HG02884 (cell line): ENCODE measurements at regions not wholly inside any gene's neighbourhood (a gene's known extent, or its start where the extent isn't known, plus 50 kb on each side); places are given as distances from the start of the nearest gene placed in this dataset.
A peak's percentile ranks its signal among the peaks of the same experiment; 100 is the strongest.
"Not testable (repeated sequence)": the region's sequence is repeated elsewhere in the genome, so short reads cannot be mapped to it uniquely, and the experiment has no call there.

Experiments
- ATAC-seq: cut with Tn5 transposase; IDR thresholded peaks from one replicate; pipeline ENCODE4 v1.9.1; 2021; ENCODE audit warnings: mild to moderate bottlenecking, moderate library complexity; ENCODE audit not compliant: unreplicated experiment

DNA sequence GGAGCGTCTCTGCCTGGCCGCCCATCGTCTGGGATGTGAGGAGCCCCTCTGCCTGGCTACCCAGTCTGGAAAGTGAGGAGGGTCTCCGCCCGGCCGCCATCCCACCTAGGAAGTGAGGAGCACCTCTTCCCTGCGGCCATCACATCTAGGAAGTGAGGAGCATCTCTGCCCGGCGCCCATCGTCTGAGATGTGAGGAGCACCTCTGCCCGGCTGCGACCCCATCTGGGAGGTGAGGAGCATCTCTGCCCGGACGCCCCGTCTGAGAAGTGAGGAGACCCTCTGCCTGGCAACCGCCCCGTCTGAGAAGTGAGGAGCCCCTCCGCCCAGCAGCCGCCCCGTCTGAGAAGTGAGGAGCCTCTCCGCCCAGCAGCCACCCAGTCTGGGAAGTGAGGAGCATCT lies 84.5 kb downstream of the IDS start:
- not testable (repeated sequence) for ATAC-seq

DNA sequence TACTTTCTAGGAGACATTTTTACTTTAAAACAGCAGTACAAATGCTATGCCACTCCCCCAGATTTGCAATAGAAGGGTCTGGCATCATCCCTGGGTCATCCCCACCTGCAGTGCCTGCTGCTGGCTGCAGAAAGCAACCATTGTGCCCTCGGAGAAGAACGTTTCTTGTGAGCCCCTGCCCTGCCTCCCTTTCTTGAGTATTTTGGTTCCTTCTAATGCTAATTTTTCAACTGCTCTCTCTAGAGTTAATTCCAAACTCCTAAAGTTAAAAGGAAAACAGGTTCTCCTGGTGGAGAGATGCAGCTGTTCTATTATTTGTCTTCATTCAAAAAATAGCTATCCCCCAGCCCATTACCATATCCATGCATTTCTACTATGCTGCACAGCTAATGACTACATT lies 107.1 kb downstream of the IDS start:
- ATAC-seq: no peak

DNA sequence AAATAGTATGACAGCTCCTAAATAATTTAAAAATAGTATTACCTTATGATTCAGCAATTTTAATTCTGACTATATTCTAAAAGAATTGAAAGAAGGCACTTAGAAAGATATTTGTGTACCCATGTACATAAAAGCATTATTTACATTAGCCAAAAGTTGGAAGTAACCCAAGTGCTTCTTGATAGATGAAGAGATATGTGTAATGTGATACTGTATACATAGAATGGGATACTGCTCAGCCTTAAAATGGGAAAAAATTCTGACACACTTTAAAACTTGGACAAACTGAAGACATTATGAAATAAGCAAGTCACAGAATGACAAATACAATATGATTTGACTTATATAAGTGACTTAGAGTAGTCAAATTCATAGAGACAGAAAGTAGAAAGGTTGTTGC lies 112.2 kb downstream of the IDS start:
- ATAC-seq: no peak

DNA sequence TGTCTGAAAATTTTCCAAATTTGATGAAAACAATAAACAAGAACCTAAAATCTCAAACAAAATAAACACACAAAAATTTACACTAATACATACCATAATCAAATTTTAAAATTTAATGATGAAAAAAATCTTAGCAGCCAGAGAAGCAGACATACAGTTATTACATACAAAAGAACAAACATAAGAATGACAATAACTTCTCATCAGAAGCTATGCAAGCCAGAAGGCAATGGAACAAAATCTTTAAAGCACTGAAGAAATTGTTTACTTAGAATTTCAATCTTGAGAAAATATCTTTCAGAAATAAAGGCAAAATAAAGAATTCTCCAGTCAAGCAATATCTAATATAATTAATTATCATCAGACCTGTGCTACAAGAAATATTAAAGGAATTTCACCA lies 121.3 kb downstream of the IDS start:
- ATAC-seq: no peak

DNA sequence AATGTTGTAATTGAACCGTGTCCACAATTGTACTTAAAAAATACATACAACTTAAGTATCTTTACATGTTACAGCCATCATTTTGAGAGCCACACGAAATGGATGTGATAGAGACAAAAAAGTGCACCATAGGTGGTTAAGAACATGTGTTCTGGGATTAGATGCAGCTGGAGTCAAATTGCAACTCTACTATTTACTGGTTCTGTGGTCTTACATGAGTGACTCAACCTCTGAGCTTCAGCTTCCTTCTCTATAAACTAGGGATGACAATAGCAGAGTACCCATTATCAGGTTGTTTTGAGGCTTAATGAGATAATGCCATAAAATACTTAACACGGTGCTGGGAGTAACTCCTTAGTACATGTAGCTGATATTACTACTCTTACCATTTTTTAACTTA lies 130.4 kb downstream of the IDS start:
- no peak for ATAC-seq

DNA sequence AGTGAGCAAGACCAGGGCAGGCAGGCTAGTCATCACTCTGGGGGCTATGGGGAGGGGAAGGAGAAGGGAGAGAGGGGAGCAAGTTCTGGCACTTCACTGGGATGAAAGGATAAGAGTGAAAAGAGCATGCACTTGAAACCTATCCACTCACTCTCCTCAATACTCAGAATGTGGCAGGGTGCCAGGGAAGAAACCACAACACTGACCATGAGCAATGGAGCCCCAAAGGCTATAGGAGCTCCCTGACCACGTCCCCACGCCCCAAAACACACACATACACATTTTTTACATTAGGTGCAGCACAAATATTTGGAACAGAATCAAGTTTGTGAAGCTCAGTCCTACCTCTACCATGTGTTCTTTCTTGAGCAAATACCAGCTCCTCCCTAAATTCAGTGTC lies 132.2 kb downstream of the IDS start:
- no peak for ATAC-seq

DNA sequence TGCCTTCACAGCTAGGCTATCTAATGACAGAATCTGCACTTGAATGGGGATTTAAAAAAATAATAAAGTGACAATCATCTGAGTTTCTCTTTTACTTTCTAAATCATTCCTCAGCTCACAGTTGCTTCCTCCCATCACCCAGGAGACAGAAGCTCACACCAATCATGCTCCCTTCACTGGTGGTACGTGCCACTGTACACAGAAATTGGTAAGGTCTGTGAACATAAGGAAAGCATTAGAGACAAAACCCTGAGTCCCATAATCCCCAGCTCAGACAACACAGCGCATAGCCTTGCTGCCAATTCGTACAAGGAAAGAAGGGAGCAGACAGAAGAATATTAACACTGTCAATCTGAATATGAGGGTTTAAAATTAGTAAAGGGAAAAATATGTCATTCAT lies 133.1 kb downstream of the IDS start:
- no peak for ATAC-seq

DNA sequence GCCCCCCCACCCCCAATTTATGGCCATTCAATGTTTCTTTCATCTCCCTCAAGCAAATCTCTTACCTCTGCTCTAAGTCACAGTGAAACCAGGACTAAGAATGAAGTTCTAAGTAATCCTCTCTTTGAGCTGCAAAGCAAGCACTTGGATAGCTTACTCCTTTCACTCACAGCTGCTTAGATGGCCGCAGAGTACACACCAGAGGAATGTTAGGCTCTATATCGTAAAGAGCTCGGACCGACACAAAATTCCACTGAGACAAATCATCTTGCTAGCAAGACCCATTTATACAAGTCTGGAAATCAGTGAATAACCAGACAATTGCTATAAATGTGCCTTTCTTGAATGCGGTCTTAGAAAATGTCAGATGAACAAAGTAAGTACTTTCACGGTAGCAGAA lies 135.0 kb downstream of the IDS start:
- ATAC-seq: no peak

DNA sequence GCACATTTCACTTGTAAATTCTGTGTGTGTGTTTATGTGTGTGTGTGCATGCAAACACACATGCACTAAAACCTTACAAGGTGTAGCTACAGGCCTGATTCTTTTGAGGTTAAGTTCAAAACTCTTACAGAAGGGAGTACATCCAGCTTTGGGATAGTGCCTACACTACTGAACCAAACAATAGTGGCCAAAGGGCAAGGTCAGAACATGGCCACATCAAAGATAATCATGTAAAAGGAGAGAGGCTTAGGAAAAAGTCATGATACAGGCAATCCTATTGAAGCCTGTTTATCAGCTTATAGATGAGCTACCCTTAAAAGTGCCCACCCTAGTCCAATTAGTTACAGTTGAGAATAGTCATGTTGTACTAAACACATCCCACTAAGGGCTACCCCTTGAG lies 139.6 kb downstream of the IDS start:
- no peak for ATAC-seq

DNA sequence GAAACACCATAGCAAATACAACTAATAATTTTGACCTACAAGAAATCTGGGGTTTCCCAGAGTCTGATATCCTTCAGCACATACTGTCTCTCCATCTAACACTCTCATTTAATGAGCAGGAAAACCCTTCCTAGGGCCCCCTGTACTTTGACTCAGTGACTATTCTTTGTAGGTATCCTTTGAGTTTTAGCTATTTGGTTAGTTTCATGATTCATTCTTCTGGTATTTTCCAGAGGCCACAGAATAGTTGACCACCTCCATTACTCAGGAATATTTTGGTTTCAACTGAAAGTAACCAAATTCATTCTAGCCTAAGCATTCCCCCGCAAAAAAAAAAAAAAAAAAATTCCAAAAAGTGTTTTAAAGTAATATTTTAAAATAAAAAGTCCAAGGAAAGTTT lies 140.0 kb downstream of the IDS start:
- ATAC-seq: no peak

DNA sequence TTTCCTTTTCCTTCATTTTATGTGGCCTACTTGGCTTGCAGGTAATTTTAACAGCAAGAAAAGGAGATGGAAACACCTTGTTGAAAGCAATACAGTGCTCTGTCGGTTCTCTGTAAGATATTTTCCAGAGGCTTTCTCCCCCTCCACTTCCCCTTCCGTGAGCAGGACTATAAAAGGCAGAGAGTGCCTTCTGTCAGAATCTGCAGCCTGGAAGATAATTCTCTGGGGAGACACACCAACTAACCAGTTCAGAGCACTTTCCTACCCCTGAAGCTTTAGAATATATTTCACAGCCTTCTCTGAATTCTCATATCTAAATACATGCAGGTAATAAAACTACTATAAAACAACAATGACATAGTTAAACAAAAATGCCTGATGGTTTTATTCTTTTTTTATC lies 141.1 kb downstream of the IDS start:
- no peak for ATAC-seq

DNA sequence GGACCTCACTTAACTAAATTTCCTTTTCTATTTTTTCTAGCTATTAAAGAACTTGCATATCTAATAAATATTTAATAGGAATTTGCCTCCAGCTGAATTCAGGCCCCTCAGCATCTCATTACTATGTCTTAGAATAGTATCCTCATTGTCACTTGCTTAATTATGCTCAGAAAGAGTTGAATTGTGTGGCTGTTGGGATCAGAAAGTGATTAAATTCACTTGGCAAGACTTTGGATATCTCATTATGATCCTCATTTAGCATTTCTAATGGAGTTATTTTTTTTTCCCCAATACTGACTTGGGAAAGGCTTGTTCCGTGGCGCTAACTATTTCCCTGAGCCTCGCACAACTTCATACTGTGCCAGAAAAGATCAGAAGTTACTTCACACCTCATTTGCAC lies 158.8 kb downstream of the IDS start:
- ATAC-seq: no peak

DNA sequence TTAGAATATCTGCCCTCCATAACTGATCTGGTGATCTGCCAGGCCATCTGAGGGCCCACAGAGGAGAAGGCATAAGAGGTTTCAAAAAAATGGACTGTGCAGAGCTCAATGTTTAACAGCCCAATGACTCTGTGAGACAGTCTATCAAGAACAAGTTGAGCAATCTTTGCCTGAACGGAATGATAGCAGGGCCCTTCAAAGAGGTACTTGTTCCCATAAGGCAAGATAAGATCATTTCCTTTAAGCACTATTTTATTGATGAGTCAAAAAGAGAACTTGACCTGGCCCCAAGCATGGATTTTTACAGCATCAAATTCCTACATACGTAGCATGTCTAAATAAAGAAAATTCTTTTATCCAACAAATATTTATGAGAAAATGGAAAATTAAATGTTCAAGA lies 182.8 kb downstream of the IDS start:
- ATAC-seq: no peak

DNA sequence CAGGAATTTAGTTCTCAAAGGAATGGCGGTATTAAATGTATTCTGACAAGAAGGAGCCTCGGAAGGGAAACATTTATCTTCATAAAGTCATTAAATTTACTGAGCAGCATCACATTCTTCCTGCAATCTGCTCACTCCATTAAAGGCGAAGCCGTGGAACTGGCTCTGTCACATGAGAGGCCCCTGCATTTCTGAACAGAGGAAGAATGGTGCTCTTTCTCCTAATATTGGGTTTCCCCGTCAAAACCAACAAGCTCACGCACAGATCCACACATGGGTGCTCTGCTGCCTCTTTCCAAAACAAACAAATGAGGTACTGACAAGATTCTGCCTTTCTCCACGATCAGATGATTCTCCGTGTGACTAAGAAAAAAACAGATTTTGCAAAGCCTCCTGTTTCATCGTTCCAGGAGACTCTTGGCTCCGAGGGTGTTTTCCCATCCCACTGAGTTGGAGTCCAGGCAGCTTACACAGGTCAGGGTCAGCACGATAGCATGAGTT lies 191.2 kb downstream of the IDS start:
- ATAC-seq: no peak

DNA sequence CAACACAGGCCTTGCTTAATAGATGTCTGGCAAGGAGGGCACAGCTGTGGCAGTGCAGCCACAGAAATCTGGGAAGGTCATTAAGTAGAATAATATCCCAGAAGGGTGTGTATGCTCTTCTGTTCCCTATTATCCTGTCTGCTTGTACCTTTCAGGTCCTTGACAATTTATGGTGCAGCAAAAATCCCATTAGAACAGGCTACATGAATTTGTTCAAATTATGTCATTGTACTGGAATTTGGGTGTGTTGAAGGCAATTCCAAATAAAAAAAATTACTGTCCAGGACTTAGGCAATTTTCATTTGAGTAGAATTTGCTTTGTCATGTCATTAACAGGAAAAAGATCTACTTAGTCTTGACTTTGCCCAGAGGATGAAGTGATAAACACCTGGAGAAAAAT lies 192.1 kb downstream of the IDS start:
- no peak for ATAC-seq

DNA sequence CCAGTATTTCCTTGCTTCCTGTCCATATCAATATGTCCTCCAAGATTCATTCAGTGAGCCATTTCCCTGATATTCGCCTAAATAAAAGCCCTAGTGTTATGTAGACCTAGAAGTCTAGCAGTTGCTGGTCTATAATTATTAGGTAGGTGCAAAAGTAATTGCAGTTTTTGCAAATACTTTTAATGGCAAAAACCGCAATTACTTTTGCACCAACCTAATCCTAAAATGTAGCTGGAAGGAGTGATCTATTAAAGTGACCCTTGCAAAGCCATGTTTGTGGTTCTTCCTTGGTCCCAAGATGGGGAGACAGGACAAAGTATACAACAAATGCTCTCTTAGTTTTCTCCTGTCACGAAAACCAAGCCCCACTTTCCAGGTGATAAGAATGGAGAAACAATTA lies 193.0 kb downstream of the IDS start:
- no peak for ATAC-seq

DNA sequence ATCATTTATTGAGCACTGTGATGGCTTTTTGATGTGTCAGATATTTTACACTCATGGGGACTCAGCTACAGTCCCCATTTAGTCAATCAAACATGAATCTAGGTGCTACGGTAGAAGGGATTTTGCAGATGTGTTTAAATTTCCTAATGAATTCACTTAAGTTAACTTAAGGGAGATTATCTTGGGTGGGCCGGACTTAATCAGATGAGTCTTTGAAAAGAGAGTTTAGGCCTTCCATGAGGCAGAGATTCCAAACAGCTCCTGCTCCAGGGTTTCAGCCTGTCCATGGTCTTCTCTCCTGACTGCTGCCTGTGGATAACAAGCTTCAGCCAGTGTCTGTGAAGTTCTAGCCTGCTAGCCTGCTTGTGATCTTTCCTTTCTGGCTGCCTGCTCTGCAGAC lies 202.4 kb downstream of the IDS start:
- ATAC-seq: no peak

DNA sequence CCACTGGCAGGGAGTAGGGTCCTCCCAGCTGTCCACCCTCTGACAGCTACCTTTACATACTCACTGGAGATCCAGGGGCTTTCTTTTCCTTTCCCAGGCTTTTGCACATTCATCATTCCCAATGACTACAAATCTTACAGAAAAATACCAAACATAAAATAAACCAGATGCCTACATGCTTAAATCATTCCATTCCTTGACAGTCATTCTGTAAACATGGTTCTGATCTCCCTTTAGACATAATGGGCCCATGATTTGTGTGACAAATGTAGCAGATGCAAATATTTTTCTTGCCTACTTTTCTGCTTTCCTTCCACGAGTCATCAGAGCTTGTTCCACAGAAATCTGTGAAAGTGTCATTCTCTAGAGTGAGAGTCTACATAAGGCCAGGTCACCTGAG lies 207.0 kb downstream of the IDS start:
- ATAC-seq: no peak

DNA sequence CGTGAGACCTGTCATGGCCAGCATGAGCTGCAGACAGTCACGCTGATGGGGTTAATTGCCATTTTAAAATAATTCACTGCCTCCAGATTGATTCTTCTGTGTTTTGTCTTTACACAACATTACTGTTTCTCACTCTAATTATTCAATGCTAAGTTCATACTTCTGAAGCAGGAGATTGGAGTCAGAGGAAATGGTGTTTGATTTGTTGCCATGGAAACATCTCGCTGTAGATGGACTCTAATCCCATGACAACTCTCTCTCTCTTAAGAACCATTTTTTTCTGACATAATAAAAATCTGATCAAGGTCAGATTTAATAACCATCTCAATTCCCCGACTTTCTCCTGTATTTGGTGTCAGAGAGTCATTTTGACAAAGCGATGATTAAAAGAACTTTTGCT lies 209.0 kb downstream of the IDS start:
- no peak for ATAC-seq

DNA sequence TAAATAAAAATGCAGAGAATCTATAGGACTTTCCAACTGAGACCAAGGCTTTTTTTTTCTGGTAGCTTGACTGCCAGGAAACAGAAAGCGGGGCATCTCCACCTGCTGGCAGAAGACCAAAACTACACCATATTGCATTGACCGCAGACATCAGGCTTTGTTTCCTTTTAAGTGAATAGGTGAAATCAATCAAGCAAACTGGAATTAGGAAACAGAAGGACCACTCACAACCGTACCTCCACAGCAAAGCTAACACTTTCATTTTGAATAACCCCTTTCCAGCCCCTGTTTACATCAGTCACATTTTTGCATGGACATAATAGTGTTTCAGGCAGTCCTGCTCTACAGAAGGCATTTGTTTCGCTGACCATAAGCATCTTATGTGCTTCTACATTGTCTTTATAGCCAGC lies 218.2 kb downstream of the IDS start:
- peak; percentile 59 for ATAC-seq

DNA sequence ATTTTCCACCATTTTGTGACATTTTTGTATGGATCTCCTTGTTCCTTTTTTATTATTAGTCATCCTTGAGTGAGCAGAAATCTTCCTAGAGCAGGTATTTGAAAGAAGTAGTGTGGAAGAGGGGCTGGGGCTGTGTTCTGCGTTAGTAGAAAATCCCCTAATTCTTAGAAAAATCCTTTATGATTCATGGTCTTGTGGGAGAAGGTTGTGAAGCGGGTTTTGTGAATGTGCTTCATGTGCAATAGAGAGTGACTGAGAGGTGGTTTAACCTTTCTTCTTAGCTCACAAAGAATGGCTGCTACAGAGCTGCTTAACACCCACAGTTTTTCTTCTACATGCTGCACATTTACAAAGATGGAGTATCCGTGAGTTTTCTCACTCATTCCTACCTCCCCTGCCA lies 220.5 kb downstream of the IDS start:
- peak; percentile 48 for ATAC-seq

DNA sequence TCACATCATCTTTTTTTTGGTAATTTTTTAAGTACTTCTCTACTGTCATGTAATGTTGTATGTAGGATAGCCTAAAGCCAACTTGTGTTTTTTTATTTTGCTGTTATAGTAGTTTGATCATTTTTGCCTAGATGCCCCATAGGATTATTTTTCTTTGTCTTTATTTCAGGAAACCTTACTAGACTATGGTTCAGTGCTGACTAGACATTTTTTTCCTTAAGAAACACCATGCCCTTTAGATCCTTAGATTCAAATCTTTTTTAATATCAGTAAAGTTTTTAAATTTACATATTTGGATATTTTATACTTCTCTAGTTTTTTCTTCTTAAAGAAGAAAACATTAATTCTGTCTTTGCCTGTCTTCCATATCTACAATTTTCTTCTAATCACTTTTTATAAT lies 221.3 kb downstream of the IDS start:
- ATAC-seq: no peak

DNA sequence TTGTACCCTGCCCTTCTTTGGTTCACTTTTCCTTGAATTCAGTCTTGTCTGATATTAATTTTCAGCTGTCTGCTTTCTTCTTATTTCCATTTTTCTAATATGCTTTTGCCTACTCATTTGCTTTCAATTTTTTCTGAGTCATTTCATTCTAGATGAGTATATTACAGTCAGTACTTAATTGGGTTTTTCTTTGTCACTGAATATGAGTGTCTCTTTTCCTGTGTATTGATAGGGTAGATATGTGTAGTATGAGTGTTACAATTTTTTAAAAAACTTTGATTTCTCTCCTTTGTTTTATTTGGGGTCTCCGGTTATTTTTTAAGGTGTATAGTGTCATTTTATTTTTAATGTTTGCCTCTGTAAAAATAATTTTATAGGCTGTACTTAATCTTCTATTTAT lies 222.2 kb downstream of the IDS start:
- no peak for ATAC-seq

DNA sequence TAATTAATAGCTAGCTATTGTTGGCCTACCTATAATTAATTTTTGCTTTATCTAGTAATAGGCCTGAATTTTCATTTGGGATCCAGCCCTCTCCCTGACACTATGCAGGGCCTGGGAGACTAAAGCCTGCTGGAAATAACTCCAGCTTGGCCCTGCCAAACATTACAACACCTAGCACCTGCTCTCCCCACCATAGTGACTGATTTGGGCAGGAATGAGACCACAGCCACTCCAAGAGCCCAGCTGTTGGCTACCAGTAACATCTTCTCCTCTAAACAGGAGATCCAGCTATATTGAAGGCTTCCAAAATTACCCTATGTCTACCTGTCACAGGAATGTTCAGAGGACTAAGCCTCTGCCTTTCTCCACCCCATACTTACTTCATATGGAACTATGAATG lies 225.1 kb downstream of the IDS start:
- ATAC-seq: no peak
